ENCODE measurements at regions not wholly inside any gene's neighbourhood (a gene's known extent, or its start where the extent isn't known, plus 50 kb on each side); places are given as distances from the start of the nearest gene placed in this dataset.

DNA sequence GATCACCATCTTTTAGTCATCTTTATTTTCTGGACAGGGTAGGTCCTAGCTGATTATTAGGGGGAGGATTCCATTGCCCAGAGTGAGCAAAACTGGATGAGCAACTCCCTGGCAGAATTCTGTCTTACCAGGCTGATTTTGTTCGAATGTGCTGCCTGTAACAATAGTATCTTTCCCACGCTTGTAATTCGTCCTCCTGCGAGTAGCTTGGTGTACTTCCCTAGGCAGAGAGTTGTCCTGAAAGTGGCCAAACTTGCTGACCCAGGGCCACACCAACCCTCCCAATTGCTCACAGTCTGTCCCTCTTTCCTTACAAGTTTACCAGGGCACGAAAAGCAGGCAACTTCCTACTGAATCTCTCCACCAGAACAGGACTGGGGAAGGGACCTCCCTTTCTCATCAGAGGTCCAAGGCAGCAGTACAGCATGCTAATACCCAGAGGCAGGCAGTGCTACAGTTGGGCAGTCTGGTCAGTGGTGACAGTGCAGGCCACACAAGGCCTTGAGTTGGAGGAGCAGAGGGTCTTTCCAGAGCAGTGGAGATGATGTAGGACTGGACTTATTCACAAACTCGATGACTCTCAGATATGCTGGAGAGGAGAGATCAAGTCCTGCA lies 67.8 kb upstream of the NLK start:
- TF ChIP-seq CTCF (IDR thresholded peaks at IDR 0.05 in 8 of 11, conservative IDR thresholded peaks at IDR 0.05 in 3 of 11) (no peak), POLR2AphosphoS5 (IDR thresholded peaks at IDR 0.05) (no peak)

All from spleen (tissue), 7 donors.